T-helper 17 cell (primary cell): ENCODE measurements at regions not wholly inside any gene's neighbourhood (a gene's known extent, or its start where the extent isn't known, plus 50 kb on each side); places are given as distances from the start of the nearest gene placed in this dataset.
"Not testable (repeated sequence)": the region's sequence is repeated elsewhere in the genome, so short reads cannot be mapped to it uniquely, and the experiment has no call there.

Source experiments
- ATAC-seq: fragments of 150-1000 bp; cut with Tn5 transposase; 2 replicates; pipeline ENCODE4 v1.10.0; 2021; ENCODE audit warnings: mild to moderate bottlenecking, moderate library complexity
- DNase-seq, 3 donors: peaks; one replicate each; pipeline versions ENCODE4 v3.0.0 to v3.0.0-alpha.2; 2020 to 2021
- H3K9me3 ChIP-seq: one replicate; pipeline ENCODE4 v1.7.0; 2013; ENCODE audit warnings: low read length, mild to moderate bottlenecking; ENCODE audit not compliant: control insufficient read depth, poor library complexity, severe bottlenecking
- H3K27ac Mint-ChIP-seq: one replicate; pipeline ENCODE4 v1.8.0; 2022; ENCODE audit warnings: mild to moderate bottlenecking, moderate library complexity, mixed read lengths
- H3K27me3 Mint-ChIP-seq: one replicate; pipeline ENCODE4 v1.8.0; 2022; ENCODE audit warnings: mixed read lengths
- H3K36me3 Mint-ChIP-seq: one replicate; pipeline ENCODE4 v1.8.0; 2022; ENCODE audit warnings: low read depth, mixed read lengths
- H3K4me1 Mint-ChIP-seq: one replicate; pipeline ENCODE4 v1.8.0; 2022; ENCODE audit warnings: mild to moderate bottlenecking, mixed read lengths
- H3K4me3 Mint-ChIP-seq: one replicate; pipeline ENCODE4 v1.8.0; 2022; ENCODE audit warnings: mild to moderate bottlenecking, moderate library complexity, mixed read lengths

DNA sequence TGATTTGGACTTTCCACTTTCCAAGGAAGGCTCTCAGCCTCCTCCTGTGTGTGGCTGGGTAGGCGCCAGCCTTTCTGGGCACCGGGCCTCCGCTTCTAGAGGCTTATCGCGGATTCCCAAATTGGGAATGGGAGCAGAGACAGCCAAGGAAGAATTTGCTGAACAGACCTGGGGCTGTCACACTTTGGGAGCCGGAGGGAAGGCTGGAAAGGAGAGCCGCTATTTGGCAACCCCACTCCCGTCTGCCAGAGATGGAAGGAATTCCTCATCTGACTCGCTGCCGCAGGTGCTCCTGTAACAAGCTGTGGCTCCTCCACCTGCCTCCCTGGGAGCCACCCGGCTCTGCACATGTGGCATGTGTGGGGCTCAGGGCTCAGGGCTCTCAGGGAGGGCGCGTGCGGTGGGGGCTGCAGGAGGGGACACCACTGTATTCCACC lies 50.8 kb upstream of the ECHDC3 start:
- H3K4me1 Mint-ChIP-seq, result peaks cover under 1% of the 10 kb centered on the region
- ATAC-seq (no peak), DNase-seq (no peak)
- H3K9me3 ChIP-seq, result no peaks in the 10 kb centered on the region
- no peak overlapping the region for H3K4me3 Mint-ChIP-seq
- peaks cover 6% of the 10 kb centered on the region for H3K27me3 Mint-ChIP-seq
- H3K36me3 Mint-ChIP-seq, result no peaks in the 10 kb centered on the region
- H3K27ac Mint-ChIP-seq, result no peak overlapping the region

DNA sequence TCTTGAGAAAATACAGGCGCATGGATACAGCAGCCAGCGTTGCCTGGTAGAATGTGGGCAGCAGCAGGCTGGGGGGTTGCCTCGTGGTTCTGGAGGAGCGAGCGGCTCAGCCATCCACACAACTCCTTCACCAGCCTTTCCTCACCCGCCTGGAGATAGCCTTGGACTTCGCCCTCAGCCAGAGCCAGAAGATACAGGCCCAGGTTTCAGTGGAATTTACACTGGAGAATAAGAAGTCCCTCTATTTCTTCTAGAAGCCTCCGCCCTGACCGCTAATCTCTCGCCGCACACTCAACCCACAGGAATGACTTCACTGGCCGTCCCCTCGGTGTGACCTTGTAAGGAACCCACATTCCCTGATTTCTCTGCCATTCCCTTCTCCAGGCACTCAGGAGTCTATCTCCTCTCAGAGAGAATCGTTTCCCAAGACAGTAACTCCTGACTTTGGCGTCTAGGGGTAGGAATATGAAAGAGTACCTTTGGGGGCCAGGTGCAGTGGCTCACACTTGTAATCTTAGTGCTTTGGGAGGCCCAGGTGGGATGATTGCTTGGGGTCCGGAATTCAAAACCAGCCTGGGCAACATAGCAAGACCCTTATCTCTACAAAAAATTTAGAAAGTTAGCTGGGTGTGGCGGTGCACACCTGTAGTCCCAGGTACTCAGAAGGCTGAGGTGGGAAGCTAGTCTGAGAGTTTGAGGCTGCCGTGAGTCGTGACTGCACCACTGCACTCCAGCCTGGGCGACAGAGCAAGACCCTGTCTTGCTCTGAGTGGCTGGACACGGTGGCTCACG lies 52.0 kb upstream of the ECHDC3 start:
- peaks cover 8% of the 10 kb centered on the region for H3K4me1 Mint-ChIP-seq
- no peaks in the 10 kb centered on the region for H3K36me3 Mint-ChIP-seq
- no peak overlapping the region for H3K27ac Mint-ChIP-seq
- no peaks in the 10 kb centered on the region for H3K9me3 ChIP-seq
- ATAC-seq (no peak), DNase-seq (no peak)
- H3K4me3 Mint-ChIP-seq, result no peak overlapping the region
- peaks cover 6% of the 10 kb centered on the region for H3K27me3 Mint-ChIP-seq

DNA sequence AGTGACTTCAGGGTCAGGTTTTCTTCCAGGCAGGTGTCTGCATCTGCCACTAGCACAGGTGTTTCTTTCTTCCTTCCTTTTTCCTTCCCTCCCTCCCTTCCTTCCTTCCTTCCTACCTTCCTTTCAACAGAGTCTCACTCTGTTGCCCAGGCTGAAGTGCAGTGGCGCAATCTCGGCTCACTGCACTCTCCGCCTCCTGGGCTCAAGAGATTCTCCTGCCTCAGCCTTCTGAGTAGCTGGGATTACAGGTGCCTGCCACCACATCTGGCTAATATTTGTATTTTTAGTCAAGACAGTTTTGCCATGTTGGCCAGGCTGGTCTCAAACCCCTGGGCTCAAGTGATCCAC lies 53.8 kb upstream of the ECHDC3 start:
- not testable (repeated sequence) for H3K9me3 ChIP-seq, DNase-seq, H3K36me3 Mint-ChIP-seq, H3K27me3 Mint-ChIP-seq, H3K4me3 Mint-ChIP-seq, ATAC-seq
- Mint-ChIP-seq H3K4me1 (peaks cover 26% of the 10 kb centered on the region), H3K27ac (peak overlapping the region; percentile 3)

DNA sequence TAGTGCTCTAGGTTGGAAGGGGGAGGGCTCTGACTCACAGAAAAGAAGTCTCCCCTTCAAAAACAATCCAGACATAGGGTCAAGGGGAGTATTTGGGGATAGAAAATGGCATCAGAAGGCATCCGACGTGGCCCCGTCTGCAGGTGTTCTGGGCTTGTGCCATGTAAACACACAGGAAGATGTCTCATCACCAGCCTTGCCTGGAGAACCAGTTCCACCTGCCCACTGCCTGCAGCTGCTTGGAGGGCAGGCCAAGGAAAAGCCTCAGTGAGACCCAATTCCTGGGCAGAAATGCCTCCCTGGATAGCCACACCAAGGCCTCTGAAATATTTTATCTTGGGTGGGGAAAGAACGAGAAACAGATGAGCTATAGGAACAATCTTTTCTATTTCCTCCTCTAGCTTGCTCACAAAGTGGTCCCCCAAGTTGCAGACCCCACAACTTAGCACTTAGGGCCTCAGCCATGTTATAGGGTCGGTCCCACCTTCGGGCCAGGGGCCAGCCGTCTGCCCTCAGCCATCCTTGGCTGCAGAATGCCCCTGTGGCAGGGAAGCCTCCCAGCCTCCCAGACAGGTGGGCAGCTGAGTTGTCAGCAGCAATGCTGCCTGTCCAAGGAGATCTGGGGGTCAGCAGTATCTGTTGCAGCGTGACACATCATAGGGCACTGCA lies 54.3 kb upstream of the ECHDC3 start:
- H3K27ac Mint-ChIP-seq, result peak overlapping the region; percentile 3
- no peaks in the 10 kb centered on the region for H3K36me3 Mint-ChIP-seq
- no peaks in the 10 kb centered on the region for H3K9me3 ChIP-seq
- H3K27me3 Mint-ChIP-seq, result peaks cover 6% of the 10 kb centered on the region
- ATAC-seq (no peak), DNase-seq (no peak)
- no peak overlapping the region for H3K4me3 Mint-ChIP-seq
- H3K4me1 Mint-ChIP-seq, result peaks cover 26% of the 10 kb centered on the region

DNA sequence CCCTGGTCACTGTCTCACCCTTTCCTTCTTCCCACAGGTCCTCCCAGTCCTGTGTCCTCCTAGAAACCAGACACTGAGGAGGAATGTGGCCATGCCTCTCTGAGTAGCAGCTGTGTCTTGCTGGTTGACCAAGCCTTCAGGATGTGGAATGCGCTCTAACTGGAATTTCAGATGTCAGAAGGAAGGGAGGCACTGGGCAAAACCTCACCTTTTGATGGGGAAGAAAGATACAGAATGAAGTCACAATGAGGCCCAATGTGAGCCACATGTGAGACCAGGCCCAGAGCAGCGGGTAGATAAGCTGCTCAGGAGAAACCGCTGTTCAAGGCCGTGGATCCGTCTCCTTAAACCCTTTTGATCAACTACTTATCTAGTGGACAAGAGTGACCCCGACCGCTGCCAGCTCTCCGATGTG lies 54.8 kb upstream of the ECHDC3 start:
- Mint-ChIP-seq H3K4me3 (no peak overlapping the region), H3K4me1 (peaks cover 26% of the 10 kb centered on the region), H3K27ac (no peak overlapping the region), H3K27me3 (peaks cover under 1% of the 10 kb centered on the region), H3K36me3 (no peaks in the 10 kb centered on the region)
- no peaks in the 10 kb centered on the region for H3K9me3 ChIP-seq
- ATAC-seq (no peak), DNase-seq (no peak)

DNA sequence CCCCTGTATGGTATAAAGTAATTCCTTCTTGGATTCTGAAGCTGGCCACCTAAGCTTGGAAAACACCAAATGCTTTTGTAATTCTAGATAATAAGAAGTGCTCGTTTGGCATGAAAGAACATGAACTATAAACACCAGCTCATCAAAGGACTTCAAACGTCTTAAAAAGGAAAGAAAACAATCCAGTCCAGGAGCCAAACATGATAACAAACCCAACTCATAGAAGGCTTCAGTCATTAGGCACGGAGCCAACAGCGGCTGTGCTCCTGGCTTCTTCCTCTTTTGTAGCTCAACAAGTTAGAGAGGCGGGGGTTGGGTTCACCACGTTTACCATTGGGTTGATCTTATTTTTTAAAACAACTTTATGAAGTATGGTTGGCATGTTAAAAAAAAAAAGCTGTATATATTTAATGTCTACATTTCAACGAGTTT lies 56.4 kb upstream of the ECHDC3 start:
- peak; percentile 6 for ATAC-seq
- Mint-ChIP-seq H3K36me3 (no peaks in the 10 kb centered on the region), H3K4me1 (peaks cover 30% of the 10 kb centered on the region), H3K27ac (peak overlapping the region; percentile 97), H3K4me3 (peak overlapping the region; percentile 86), H3K27me3 (peaks cover 7% of the 10 kb centered on the region)
- no peaks in the 10 kb centered on the region for H3K9me3 ChIP-seq
- DNase-seq, result peak in 1 of 3 donors; percentile 31

DNA sequence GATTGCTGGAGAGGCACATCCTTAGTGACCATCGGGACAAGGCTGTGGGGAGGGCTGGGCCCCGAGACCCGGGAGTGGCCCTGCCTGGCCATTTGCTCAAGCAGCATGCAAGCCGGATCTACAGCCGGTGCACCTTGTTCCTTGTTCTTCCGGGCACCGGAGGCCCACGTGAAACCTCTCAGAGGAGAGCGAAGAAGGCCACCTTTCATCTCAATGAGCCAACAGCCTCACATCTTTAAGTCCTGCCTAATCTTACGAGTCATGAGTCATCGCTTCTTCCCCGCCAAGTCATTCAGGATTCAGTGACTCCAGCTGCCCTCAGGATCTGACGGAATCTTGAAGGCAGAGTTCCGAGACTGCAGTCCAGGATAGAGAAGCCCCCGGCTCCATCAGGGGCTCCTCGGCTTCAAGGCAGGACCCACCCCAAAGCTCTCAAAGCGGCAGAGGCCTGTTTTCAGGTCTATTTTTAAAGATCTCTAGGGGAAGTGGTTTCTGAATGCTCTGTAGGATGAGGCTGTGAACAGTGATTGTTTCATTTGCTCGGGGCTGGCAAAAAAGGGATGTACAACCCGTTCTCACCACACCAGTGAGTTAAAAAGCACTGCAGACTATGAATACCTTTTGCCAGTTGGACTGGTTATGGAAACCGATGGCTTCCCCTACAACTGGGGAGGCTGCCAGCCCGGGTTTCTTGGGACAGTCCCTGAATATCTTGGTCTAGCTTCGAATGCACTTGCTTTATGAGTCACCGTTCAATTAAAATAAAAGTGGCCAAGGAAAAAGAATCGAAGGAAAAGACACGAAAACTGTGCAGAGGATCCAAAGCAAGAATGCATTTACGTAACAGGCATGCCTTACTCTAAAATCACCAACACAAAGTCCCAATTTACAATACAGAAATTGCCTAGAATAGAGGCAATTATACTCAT lies 57.2 kb upstream of the ECHDC3 start:
- H3K9me3 ChIP-seq, result no peaks in the 10 kb centered on the region
- DNase-seq (peak; percentile 26 to 37 (median 37)), ATAC-seq (peak; percentile 88)
- no peaks in the 10 kb centered on the region for H3K36me3 Mint-ChIP-seq
- H3K27me3 Mint-ChIP-seq, result peaks cover 8% of the 10 kb centered on the region
- peaks cover 30% of the 10 kb centered on the region for H3K4me1 Mint-ChIP-seq
- H3K4me3 Mint-ChIP-seq, result peak overlapping the region; percentile 86
- peak overlapping the region; percentile 97 for H3K27ac Mint-ChIP-seq

DNA sequence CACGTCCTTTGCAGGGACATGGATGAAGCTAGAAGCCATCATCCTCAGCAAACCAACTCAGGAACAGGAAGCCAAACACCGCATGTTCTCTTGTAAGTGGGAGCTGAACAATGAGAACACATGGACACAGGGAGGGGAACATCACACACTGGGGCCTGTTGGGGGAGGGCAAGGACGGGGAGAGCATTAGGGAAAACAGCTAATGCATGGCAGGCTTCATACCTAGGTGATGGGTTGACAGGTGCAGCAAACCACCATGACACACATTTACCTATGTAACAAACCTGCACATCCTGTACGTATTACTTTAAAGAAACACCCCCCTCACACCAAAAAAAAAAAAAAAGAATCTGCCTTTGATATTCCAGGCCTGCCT lies 57.9 kb upstream of the ECHDC3 start:
- Mint-ChIP-seq H3K27ac (peak overlapping the region; percentile 97), H3K4me1 (peaks cover 30% of the 10 kb centered on the region), H3K4me3 (peak overlapping the region; percentile 86)
- H3K36me3 Mint-ChIP-seq, H3K9me3 ChIP-seq, H3K27me3 Mint-ChIP-seq: not testable (repeated sequence)
- ATAC-seq (peak; percentile 68), DNase-seq (peak in 1 of 3 donors; percentile 7)

DNA sequence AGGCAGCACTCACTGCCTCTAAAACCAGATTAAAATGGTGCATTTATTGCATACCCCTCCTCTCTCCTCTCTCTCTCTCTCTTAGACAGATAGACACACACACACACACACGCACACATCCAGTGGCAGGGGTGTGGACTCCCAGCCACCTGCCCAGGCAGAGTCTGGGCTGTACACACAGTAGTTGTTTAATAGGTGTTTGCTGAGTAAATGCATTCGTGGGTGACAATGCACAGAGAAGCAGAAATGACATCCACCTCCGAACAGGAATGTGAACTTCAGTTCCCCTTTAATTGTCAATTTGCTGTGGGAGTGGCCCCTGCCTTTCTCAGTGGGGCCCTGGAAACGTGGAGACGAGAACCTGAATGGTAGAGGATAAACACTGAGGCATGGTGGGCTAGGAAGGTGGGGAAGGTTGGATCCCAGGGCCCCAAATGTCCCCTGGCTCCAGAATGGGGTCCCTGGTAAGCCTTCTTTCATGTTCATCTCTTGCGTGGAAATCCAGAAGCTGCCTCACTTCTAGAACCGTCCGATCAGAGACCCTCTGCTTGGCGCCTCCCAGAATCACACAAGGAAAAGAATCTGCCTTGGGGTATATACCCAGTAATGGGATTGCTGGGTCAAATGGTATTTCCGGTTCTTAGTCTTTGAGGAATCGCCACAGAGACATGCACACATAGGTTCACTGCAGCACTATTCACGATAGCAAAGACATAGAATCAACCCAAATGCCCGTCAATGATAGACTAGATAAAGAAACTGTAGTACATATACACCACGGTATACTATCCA lies 58.5 kb upstream of the ECHDC3 start:
- Mint-ChIP-seq H3K36me3 (no peaks in the 10 kb centered on the region), H3K4me3 (peak overlapping the region; percentile 86), H3K27me3 (peaks cover 8% of the 10 kb centered on the region), H3K27ac (peak overlapping the region; percentile 97), H3K4me1 (peaks cover 30% of the 10 kb centered on the region)
- H3K9me3 ChIP-seq, result no peaks in the 10 kb centered on the region
- no peak for DNase-seq
- no peak for ATAC-seq

DNA sequence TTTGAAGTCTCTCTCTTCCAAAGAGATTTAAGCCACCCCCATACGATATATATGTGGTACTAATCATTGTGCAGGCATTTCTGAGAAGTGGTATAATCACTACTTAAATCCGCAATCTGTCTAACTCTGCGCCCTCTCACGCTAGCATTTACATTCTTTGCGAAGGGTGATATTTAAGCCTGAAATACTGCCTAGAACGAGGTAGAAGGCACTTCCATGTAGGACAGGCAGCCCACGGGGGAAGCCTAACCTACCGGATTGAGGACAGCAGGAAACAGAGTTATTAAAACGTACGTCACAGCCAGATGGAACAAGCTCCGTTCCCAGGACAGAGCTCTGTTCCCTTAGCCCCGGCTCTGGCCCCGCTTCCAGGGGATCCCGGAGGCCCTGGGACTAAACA lies 59.3 kb upstream of the ECHDC3 start:
- Mint-ChIP-seq H3K27me3 (peaks cover 8% of the 10 kb centered on the region), H3K36me3 (no peaks in the 10 kb centered on the region), H3K4me3 (no peak overlapping the region), H3K4me1 (peaks cover 30% of the 10 kb centered on the region), H3K27ac (no peak overlapping the region)
- ATAC-seq (no peak), DNase-seq (no peak)
- no peaks in the 10 kb centered on the region for H3K9me3 ChIP-seq

DNA sequence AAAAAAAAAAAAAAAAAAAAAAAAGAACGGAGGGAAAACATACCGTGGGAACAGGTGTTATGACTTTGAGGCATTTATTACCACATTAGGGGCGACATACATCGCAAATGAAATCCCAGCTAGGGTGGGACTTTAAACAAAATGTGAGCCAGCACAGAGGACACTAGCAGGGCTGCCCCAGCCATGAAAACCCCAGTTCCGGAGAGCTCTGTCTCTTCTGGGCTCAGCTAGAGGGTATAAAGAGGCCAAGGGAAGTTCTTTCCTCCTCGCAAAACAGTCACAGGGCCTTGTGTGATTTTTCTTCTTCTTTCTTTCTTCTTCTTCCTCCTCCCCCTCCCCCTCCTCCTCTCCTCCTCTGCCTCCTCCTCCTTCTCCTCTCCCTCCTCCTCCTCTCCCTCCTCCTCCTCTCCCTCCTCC lies 59.9 kb upstream of the ECHDC3 start:
- no peaks in the 10 kb centered on the region for H3K9me3 ChIP-seq
- no peak for DNase-seq
- H3K36me3 Mint-ChIP-seq, result no peaks in the 10 kb centered on the region
- H3K27ac Mint-ChIP-seq, result peak overlapping the region; percentile 68
- H3K27me3 Mint-ChIP-seq, result peaks cover 12% of the 10 kb centered on the region
- no peak overlapping the region for H3K4me3 Mint-ChIP-seq
- no peak for ATAC-seq
- peaks cover 30% of the 10 kb centered on the region for H3K4me1 Mint-ChIP-seq

DNA sequence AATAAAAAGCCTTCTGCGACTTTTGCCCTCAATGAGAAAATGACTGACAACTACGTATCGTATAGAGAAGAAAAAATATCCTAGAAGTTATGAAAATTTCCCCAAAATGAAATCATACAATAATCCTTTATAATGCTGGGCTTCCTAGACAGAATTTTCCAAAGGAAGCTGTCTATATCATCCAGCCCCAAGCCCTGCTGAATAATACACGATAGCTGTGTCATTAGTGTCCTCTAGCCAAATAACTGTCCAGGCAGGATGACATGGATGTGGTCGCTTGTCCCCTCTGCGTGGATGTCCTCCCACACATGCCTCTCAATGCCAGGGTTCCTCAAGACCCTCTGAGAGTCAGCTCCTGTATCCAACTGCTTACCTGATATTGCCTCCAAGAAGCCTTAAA lies 61.7 kb upstream of the ECHDC3 start:
- H3K27ac Mint-ChIP-seq, result peak overlapping the region; percentile 68
- peaks cover 16% of the 10 kb centered on the region for H3K27me3 Mint-ChIP-seq
- no peak for DNase-seq
- H3K4me1 Mint-ChIP-seq, result peaks cover 25% of the 10 kb centered on the region
- no peaks in the 10 kb centered on the region for H3K36me3 Mint-ChIP-seq
- H3K4me3 Mint-ChIP-seq, result no peak overlapping the region
- ATAC-seq, result no peak
- no peaks in the 10 kb centered on the region for H3K9me3 ChIP-seq
